Fibroblast of mammary gland (primary cell): ENCODE measurements at regions not wholly inside any gene's neighbourhood (a gene's known extent, or its start where the extent isn't known, plus 50 kb on each side); places are given as distances from the start of the nearest gene placed in this dataset.

Experiments used
- DNase-seq: peaks from one replicate; pipeline ENCODE4 v3.0.0-alpha.2; 2010; ENCODE audit warnings: low read depth
- H3K4me3 ChIP-seq: 2 replicates; pipeline ENCODE4 v1.5.1; 2011; ENCODE audit warnings: low read depth, mild to moderate bottlenecking, low read length, moderate library complexity; ENCODE audit not compliant: control insufficient read depth
- CTCF ChIP-seq: conservative IDR thresholded peaks from 2 replicates; pipeline ENCODE4 v1.5.1; 2011; ENCODE audit warnings: low read depth, low read length, inconsistent platforms; ENCODE audit not compliant: control insufficient read depth, insufficient read depth

DNA sequence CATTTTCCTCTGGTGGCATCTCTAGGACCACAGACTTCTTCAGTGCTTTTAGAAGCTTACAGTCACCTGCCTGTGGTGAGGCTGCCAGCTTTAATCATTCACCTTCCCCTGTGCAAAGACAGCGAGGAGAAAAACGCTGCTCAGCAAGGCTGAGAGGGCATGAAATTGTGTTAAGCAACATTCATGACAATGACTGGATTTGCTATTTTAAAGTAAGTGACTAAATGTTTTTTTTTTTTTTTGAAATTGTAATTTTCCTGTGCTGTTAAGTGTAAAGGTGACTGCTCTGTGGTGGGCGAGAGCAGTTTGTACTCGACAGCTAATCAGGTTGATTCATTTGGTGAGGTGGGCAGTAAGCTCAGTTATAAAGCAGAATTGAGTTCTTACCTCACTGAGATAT is 240.4 kb downstream of the NSUN3 start:
- H3K4me3 ChIP-seq, result no peak overlapping the region
- no peak for TF ChIP-seq CTCF
- no peak for DNase-seq

DNA sequence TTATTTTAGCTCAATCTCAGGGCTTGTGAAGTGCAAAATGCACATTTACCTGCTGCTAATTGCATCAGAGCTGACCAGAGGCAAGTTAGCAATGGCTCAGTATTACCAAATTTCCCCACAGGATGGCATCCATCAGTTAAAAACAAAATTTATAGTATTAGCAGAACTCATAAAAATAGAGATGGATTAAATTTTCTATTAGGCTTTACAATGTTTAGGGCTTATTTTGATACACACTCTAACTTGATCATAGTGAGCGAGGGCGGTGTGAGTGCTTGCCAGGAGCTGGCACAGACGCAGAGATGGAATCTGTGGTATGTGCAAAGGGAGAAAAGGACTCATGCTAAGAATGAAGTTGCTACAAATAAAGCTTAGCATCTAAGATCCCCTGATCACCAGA is 241.0 kb downstream of the NSUN3 start:
- no peak for TF ChIP-seq CTCF

DNA sequence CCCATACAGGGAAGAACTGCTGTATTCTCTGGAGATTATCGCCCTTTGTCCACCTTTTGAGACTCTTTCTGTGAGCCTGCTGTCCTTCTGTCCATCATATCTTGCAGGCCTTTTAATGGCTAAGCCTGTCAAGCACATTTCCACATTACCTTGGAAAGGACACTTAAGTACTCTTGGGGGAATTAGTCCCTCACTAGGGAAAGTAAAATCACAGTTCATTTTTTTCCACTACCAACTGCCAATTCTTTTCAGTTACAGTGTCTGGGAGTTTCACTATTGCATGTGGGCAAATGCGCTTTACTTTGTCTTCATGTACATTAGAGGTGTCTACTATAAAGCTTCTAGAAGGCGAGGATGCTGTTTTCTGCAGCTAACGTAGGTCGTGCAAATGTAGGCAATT is 242.1 kb downstream of the NSUN3 start:
- TF ChIP-seq CTCF, result no peak
- DNase-seq, result no peak
- no peak overlapping the region for H3K4me3 ChIP-seq

More for the DNA sequence above, 241.0 kb downstream of the NSUN3 start:
- no peak for DNase-seq
- H3K4me3 ChIP-seq, result no peak overlapping the region

DNA sequence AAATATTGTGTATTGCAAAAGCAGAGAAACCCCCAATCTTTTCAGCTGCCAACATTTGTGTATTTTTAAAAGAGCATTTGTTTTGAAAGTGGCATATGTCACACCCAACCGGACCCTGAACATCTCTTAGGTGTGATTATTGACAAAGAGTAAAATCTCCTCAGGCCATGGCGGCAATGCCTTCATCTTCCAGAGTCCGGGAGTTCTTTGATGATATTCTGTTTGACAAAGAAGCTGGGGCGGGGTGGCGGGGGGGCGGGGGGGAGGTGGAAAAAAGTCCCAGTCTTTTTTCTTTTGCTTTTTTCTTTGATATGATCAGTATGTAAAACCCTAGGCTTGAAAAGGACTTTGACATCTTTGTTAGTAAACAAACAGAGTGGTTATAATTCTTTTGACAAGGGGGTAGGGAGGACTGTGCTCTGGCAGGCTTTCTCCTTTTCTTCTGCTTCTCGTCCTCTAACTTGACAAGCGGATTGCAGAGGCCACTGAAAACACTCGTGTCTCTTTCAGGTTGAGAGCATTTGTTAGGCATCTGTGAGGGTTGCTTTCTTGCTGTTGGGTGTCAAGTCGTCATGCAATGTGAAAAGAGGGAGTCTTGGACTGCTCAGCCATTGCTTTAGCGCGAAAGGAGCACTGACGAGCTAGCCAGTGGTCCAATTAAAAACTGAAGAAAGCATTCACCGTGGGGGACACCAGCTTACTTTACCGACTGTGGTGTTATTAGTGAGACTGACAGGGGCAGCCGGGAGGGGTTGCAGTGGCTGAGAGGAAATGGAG is 243.2 kb downstream of the NSUN3 start:
- DNase-seq, result no peak
- TF ChIP-seq CTCF, result no peak
- no peak overlapping the region for H3K4me3 ChIP-seq

DNA sequence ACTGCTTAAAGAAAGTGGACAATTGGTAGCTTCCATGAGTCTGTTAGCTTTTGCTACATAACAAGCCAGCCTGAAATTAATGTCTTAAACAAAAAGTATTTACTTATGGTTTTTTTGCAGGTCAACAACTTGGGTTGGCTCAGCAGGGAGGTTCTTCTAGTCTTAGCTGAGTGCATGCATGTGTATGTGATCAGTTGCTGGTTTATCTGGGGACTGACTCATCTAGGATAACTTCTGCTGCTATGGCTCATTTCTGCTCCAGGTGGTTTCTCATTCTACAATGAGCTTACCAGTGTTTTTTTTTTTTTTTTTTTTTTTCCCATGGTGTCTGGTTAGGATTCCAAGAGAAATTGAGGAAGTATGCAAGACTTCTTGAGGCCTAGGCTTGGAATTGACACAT is 244.7 kb downstream of the NSUN3 start:
- H3K4me3 ChIP-seq, result no peak overlapping the region
- no peak for DNase-seq
- TF ChIP-seq CTCF, result no peak

- H3K4me3 ChIP-seq, result no peak overlapping the region
- no peak for TF ChIP-seq CTCF
- no peak for DNase-seq
These were observed 245.9 kb downstream of the NSUN3 start for GRCh38 chr3:94308767-94309166.
